ENCODE measurements at regions not wholly inside any gene's neighbourhood (a gene's known extent, or its start where the extent isn't known, plus 50 kb on each side); places are given as distances from the start of the nearest gene placed in this dataset.
"Not testable (repeated sequence)": the region's sequence is repeated elsewhere in the genome, so short reads cannot be mapped to it uniquely, and the experiment has no call there.

GRCh38 chr9:78383130-78383529 lies 86.2 kb downstream of the PSAT1 start:
- no peak for DNase-seq (ENCODE audit: low spot score)

DNA sequence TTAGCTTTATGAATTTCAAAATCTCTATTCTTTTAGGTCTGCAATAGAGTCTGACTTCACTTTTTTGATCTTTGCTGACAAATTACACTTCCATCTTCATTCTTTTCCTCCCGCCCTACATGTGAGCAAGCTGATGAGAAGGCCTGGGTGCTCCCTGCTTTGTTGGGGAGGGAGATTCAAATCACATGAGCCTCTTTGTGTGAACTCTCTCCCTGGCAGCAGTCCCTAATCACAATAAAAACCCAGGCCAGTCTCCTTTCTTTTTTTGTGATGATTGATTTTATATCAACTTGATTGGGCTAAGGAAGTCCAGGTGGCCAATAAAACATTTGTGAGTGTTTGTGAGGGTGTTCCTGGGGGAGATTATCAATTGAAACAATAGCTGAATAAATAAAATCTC lies 89.4 kb downstream of the PSAT1 start:
- DNase-seq (ENCODE audit: low spot score), result no peak

DNA sequence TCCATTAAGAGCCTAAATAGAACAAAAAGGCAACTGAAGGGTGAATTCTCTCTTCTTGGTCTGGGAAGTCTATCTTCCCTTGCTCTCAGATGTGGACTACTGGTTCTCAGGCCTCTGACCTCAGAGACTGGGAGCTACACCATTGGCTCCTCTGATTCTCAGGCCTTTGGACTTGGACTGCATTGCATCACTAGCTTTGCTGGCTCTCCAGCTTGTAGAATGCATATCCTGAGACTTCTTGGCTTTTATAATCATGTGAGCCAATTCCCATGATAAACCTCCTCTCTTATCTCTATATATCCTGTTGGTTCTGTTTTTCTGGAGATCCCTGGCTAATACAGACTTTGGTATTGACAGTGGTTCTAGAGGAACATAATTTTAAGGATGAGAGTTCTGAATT lies 89.8 kb downstream of the PSAT1 start:
- DNase-seq (ENCODE audit: low spot score), result no peak

DNA sequence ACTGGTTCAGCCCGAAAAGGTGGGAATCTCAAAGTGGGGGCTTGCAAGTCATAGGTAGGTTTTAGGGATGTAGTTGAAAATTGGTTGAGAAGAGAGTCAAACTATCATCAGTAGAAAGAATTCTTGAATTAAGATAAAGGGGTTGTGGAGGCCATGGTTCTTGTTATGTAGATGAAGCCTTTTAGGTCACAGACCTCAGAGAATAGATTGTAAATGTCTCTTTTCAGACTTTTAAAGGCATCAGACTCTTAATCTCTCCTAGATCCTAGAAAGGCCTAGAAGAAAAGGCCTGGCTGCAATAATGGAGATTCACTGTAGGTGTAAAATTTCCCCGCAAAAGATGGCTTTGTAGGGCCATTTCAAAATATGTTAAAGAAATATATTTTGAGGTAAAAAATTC lies 96.4 kb downstream of the PSAT1 start:
- no peak for DNase-seq (ENCODE audit: low spot score)

DNA sequence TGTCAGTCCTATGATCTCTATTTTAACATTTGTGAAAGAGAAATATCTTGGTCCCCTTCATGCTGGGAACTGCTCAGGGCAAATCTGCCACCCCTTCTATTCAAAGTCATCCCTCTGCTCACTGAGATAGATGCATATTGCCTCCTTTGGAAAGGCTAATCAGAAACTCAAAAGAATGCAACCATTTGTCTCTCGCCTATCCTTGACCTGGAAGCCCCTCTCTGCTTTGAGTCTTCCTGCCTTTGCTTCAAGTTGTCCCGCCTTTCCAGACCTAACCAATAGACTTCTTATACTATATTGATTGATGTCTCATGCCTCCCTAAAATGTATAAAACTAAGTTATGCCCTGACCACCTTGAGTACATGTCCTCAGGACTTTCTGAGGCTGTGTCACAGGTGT lies 97.0 kb downstream of the PSAT1 start:
- DNase-seq (ENCODE audit: low spot score), result no peak

GRCh38 chr9:78396087-78396486 lies 99.2 kb downstream of the PSAT1 start:
- no peak for DNase-seq (ENCODE audit: low spot score)

GRCh38 chr9:78397045-78397444 lies 100.1 kb downstream of the PSAT1 start:
- no peak for DNase-seq (ENCODE audit: low spot score)

- DNase-seq (ENCODE audit: low spot score), result no peak
Observed at GRCh38 chr9:78397454-78397853, 100.5 kb downstream of the PSAT1 start.

- no peak for DNase-seq (ENCODE audit: low spot score)
Observed at GRCh38 chr9:78399153-78399552, 102.2 kb downstream of the PSAT1 start.

DNA sequence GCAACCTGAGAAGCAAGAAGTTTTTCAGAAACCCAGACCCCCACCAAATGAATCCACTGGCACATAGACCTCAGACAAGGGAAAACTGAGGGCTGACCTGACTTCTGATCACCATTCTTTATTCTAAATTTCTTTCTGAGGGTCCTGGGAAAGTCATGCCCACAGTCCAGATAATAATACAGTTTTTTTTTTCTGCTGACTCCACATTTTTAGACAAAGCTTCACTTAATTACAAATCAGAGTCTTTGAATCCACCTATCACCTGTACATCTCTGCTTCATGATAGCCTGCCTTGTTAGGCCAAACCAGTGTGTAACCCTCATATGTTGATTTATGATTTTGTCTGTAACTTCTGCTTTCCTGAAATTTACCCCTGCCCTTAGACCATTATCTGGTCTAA lies 103.6 kb downstream of the PSAT1 start:
- DNase-seq (ENCODE audit: low spot score), result no peak

- DNase-seq (ENCODE audit: low spot score), result no peak
Observed at GRCh38 chr9:78405461-78405860, 108.5 kb downstream of the PSAT1 start.

GRCh38 chr9:78406146-78406545 lies 109.2 kb downstream of the PSAT1 start:
- no peak for DNase-seq (ENCODE audit: low spot score)

DNA sequence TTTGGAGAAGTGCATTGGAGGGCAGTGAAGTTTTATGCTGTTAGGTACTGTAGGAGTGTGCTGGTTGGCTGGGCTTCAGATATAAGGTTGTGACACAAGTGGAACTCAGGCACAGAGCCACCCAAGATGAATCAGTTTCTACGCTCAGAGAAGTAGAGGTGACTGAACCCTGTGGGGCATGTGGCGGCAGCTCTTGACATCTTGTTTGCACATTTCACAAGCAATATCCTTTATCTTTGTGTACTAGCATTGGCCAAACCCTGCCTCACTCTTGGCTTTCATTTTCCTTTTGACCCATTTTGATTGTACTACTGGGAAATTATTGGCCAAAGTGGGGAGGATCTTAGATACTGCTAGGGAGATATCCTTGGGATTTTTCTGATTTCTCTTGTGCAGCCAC lies 110.0 kb downstream of the PSAT1 start:
- no peak for DNase-seq (ENCODE audit: low spot score)

GRCh38 chr9:78407636-78408312 lies 110.8 kb downstream of the PSAT1 start:
- DNase-seq (ENCODE audit: low spot score), result no peak

DNA sequence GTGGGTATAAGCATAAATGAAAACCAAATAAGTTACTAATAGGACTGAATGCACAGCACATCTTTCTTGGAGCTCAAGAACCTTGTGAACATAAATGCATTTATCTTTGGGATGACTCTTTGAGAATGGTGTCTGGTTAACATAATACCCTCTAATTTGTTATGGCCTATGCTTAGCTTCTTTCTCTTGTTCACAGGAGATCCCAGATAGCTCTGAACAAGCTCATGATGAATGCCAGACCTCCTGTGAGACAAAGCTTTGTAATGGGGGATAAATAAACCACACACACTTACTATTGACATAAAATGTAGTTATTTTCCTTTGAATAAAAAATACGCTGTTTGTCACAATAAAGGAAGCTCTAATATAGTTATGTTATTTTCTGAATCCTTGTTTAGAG lies 111.5 kb downstream of the PSAT1 start:
- DNase-seq (ENCODE audit: low spot score), result no peak

DNA sequence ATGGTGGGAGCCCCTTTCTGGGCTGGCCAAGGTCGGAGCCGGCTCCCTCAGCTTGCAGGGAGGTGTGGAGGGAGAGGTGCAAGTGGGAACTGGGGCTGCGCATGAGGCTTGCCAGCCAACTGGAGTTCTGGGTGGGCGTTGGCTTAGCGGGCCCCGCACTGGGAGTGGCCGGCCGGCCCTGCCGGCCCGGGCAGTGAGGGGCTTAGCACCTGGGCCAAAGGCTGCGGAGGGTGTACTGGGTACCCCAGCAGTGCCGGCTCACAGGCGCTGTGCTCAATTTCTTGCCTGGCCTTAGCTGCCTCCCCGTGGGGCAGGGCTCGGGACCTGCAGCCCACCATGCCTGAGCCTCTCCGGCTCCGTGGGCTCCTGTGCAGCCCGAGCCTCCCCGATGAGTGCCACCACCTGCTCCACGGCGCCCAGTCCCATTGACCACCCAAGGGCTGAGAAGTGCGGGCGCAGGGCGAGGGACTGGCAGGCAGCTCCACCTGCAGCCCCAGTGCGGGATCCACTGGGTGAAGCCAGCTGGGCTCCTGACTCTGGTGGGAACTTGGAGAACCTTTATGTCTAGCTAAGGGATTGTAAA lies 113.1 kb downstream of the PSAT1 start:
- DNase-seq (ENCODE audit: low spot score), result not testable (repeated sequence)

GRCh38 chr9:78422309-78422708 lies 125.4 kb downstream of the PSAT1 start:
- no peak for DNase-seq (ENCODE audit: low spot score)

GRCh38 chr9:78424299-78424698 lies 127.4 kb downstream of the PSAT1 start:
- no peak for DNase-seq (ENCODE audit: low spot score)

DNA sequence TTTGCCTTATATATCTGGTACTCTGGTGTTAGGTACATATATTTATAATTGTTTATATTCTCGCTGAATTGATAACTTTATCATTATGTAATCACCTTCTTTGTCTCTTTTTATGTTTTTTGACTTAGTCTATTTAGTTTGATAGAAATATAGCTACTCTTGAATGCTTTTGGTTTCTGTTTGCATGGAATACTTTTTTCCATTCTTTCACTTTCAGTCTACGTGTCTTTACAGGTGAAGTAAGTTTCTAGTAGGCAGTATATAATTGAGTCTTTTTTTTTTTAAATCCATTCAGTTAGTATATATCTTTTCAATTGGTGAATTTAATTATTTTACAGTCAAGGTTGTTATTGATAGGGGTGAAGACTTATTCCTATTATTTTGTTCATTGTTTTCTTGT lies 131.7 kb downstream of the PSAT1 start:
- DNase-seq (ENCODE audit: low spot score), result no peak

DNA sequence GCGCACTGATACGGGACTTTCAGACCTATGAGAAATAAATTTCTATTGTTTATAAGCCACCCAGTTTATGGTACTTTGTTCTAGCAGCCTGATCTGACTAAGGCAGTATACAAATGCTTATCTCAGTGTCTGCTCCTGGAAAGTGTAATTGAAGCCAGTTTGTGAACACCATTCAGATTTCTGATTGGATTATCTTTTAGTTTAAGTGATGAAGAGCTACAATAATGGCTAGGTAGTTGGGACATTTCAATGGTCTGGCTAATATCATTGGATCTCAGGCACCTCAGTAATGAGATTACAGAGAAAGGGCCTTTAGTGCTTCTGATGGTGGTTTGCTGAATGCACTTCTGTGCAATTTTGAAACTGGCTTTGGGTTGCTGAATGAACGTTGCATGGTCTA lies 133.5 kb downstream of the PSAT1 start:
- no peak for DNase-seq (ENCODE audit: low spot score)

- not testable (repeated sequence) for DNase-seq (ENCODE audit: low spot score)
Observed at GRCh38 chr9:78431039-78431438, 134.1 kb downstream of the PSAT1 start.

DNA sequence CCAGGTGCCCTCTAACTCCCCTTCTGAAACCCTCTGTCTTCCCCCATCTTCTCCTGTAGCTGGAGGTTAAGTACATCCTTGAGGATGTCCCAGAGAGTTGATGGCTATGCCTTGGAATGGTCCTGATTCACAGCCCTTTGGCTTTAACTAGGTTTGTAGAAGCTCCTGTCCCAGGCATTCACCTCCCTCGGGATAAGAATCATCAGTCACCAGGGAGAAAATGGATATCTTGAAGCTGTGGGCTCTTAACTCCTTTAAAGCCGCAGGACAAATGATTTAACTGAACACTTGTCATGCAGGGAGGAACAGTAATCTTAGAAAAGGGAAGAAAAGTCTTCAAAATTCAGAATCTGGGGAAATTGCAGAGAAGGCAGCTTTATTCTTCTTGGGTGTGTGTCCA lies 139.9 kb downstream of the PSAT1 start:
- DNase-seq (ENCODE audit: low spot score), result no peak

DNA sequence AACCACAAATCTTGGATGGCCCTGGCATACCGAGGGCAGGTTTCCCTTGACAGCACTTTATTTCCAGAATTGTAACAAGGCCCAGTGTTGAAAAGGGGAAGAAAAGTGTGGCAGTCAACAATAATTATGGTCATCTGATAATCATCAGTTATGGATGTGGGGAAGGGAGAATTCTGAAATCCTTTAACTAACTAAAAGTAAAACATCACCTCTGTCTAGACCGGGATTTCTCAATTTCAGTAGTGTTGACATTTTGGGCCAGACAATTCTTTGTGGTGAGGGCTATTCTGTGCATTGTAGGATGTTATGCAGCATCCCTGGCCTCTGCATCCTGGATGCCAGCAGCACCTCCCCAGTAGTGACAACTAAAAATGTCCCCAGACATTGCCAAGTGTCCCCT lies 140.4 kb downstream of the PSAT1 start:
- DNase-seq (ENCODE audit: low spot score), result no peak

DNA sequence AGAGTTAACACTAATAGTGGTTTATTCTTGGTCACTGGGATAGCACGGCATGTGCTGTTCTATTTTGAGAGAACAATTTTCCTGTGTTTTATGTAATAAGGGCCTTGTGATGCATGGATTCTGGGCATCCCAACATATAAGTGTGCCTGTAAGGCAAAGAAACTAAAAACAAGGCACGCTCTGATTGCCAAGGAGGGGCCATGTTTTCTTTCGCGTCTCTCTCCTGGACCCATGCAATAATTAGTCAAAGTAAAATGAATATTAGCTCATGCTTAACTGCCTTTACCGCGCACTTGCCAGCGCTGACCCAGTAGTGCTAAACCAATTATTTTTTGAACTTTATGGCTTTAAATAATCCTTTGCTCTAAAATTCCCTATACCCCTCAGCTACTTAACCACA lies 140.9 kb downstream of the PSAT1 start:
- DNase-seq (ENCODE audit: low spot score), result no peak

Data from RKO (cell line).